ENCODE measurements at regions not wholly inside any gene's neighbourhood (a gene's known extent, or its start where the extent isn't known, plus 50 kb on each side); places are given as distances from the start of the nearest gene placed in this dataset.

- H3K4me3 ChIP-seq (ENCODE audit: low read depth, low read length) = no peak overlapping the region
- DNase-seq (ENCODE audit: low read depth) = no peak
Observed at GRCh38 chr2:196336715-196337114, 165.3 kb upstream of the STK17B start.

GRCh38 chr2:196337208-196337953 is 166.0 kb upstream of the STK17B start:
- DNase-seq (ENCODE audit: low read depth) = no peak
- H3K4me3 ChIP-seq (ENCODE audit: low read depth, low read length) = no peak overlapping the region

GRCh38 chr2:196338440-196338839 is 167.1 kb upstream of the STK17B start:
- no peak for DNase-seq (ENCODE audit: low read depth)
- no peak overlapping the region for H3K4me3 ChIP-seq (ENCODE audit: low read depth, low read length)

- no peak for DNase-seq (ENCODE audit: low read depth)
- H3K4me3 ChIP-seq (ENCODE audit: low read depth, low read length) = no peak overlapping the region
Observed at GRCh38 chr2:196341277-196341841, 170.0 kb upstream of the STK17B start.

GRCh38 chr2:196344397-196344796 is 173.0 kb upstream of the STK17B start:
- DNase-seq (ENCODE audit: low read depth) = no peak
- H3K4me3 ChIP-seq (ENCODE audit: low read depth, low read length) = no peak overlapping the region

GRCh38 chr2:196353717-196354116 is 182.3 kb upstream of the STK17B start:
- no peak for DNase-seq (ENCODE audit: low read depth)
- no peak overlapping the region for H3K4me3 ChIP-seq (ENCODE audit: low read depth, low read length)

GRCh38 chr2:196354186-196354585 is 182.8 kb upstream of the STK17B start:
- no peak for DNase-seq (ENCODE audit: low read depth)

GRCh38 chr2:196356332-196356731 is 185.0 kb upstream of the STK17B start:
- no peak for DNase-seq (ENCODE audit: low read depth)
- H3K4me3 ChIP-seq (ENCODE audit: low read depth, low read length) = no peak overlapping the region

More at GRCh38 chr2:196354186-196354585, 182.8 kb upstream of the STK17B start:
- H3K4me3 ChIP-seq (ENCODE audit: low read depth, low read length) = no peak overlapping the region

- no peak overlapping the region for H3K4me3 ChIP-seq (ENCODE audit: low read depth, low read length)
- no peak for DNase-seq (ENCODE audit: low read depth)
Observed at GRCh38 chr2:196360650-196361049, 189.3 kb upstream of the STK17B start.

GRCh38 chr2:196361606-196362326 is 190.4 kb upstream of the STK17B start:
- DNase-seq (ENCODE audit: low read depth) = no peak
- no peak overlapping the region for H3K4me3 ChIP-seq (ENCODE audit: low read depth, low read length)

GRCh38 chr2:196362973-196363549 is 191.7 kb upstream of the STK17B start:
- no peak overlapping the region for H3K4me3 ChIP-seq (ENCODE audit: low read depth, low read length)
- DNase-seq (ENCODE audit: low read depth) = no peak

- no peak for DNase-seq (ENCODE audit: low read depth)
Observed at GRCh38 chr2:196365145-196365544, 193.8 kb upstream of the STK17B start.

GRCh38 chr2:196365923-196366322 is 194.5 kb upstream of the STK17B start:
- H3K4me3 ChIP-seq (ENCODE audit: low read depth, low read length) = no peak overlapping the region
- no peak for DNase-seq (ENCODE audit: low read depth)

More at GRCh38 chr2:196365145-196365544, 193.8 kb upstream of the STK17B start:
- no peak overlapping the region for H3K4me3 ChIP-seq (ENCODE audit: low read depth, low read length)

GRCh38 chr2:196367633-196368032 is 196.3 kb upstream of the STK17B start:
- no peak for DNase-seq (ENCODE audit: low read depth)
- no peak overlapping the region for H3K4me3 ChIP-seq (ENCODE audit: low read depth, low read length)

GRCh38 chr2:196368546-196369225 is 197.3 kb upstream of the STK17B start:
- H3K4me3 ChIP-seq (ENCODE audit: low read depth, low read length) = no peak overlapping the region
- no peak for DNase-seq (ENCODE audit: low read depth)

GRCh38 chr2:196369967-196370366 is 198.6 kb upstream of the STK17B start:
- H3K4me3 ChIP-seq (ENCODE audit: low read depth, low read length) = no peak overlapping the region
- DNase-seq (ENCODE audit: low read depth) = no peak

- H3K4me3 ChIP-seq (ENCODE audit: low read depth, low read length) = no peak overlapping the region
- DNase-seq (ENCODE audit: low read depth) = no peak
Observed at GRCh38 chr2:196370381-196370780, 199.0 kb upstream of the STK17B start.

- H3K4me3 ChIP-seq (ENCODE audit: low read depth, low read length) = no peak overlapping the region
Observed at GRCh38 chr2:196372276-196372809, 201.0 kb upstream of the STK17B start.

More at GRCh38 chr2:196372276-196372809, 201.0 kb upstream of the STK17B start:
- DNase-seq (ENCODE audit: low read depth) = no peak
